Endothelial cell of umbilical vein (primary cell): ENCODE measurements at regions not wholly inside any gene's neighbourhood (a gene's known extent, or its start where the extent isn't known, plus 50 kb on each side); places are given as distances from the start of the nearest gene placed in this dataset.

ENCODE experiments used
- BruUV-seq: library from RNA; stranded (reverse); fragments of 400-500 nt; replicated peaks from 2 replicates; lab custom pipeline; 2021; lab: Mats Ljungman, UMichigan
- CTCF ChIA-PET: fragments of 300-600, 350-600 bp; sonication (Branson Sonifier 250); formaldehyde crosslinking; loops from one replicate; lab custom pipeline; 2021; ENCODE audit warnings: antibody characterized with exemption, inconsistent platforms; lab: Charles Lee
- POLR2A ChIA-PET: fragments of 300-600, 350-600 bp; sonication (Branson Sonifier 250); formaldehyde crosslinking; loops from one replicate; lab custom pipeline; 2021; ENCODE audit warnings: antibody characterized with exemption, inconsistent platforms; lab: Charles Lee
- DNase-seq: peaks from one replicate; pipeline ENCODE4 v3.0.0-alpha.2; 2011; ENCODE audit warnings: low read depth, low spot score
- FAIRE-seq: peaks from 2 replicates; lab custom pipeline; 2011; peaks lifted over from hg19 to GRCh38; lab: Jason Lieb, UNC
- H2AFZ ChIP-seq: 2 replicates; pipeline ENCODE4 v1.6.0; 2012; ENCODE audit warnings: low read depth, low read length, control low read depth, inconsistent platforms
- H3K27ac ChIP-seq: 2 replicates; pipeline ENCODE4 v1.5.1; 2011; ENCODE audit warnings: low read depth, mild to moderate bottlenecking, control low read depth, low read length, moderate library complexity; ENCODE audit not compliant: insufficient read depth
- H3K27me3 ChIP-seq, 2 experiments: 2 replicates each; pipeline versions ENCODE4 v1.6.0 to v1.6.1; 2011; ENCODE audit warnings: low read length in 2 of 2, mixed read lengths in 1 of 2; ENCODE audit not compliant: control insufficient read depth in 2 of 2, insufficient read depth in 2 of 2
- H3K36me3 ChIP-seq, 2 experiments: 2 replicates in 1 of 2; 3 replicates in 1 of 2; pipeline ENCODE4 v1.5.1; 2011; ENCODE audit warnings: low read length in 2 of 2, mild to moderate bottlenecking in 1 of 2, moderate library complexity in 1 of 2; ENCODE audit not compliant: control insufficient read depth in 2 of 2, insufficient read depth in 2 of 2; ENCODE audit errors: extremely low read depth in 1 of 2
- H3K4me1 ChIP-seq: 3 replicates; pipeline ENCODE4 v1.5.1; 2011; ENCODE audit warnings: mild to moderate bottlenecking, low read length; ENCODE audit not compliant: control insufficient read depth, insufficient read depth; ENCODE audit errors: extremely low read depth
- H3K4me2 ChIP-seq: 2 replicates; pipeline ENCODE4 v1.6.1; 2011; ENCODE audit warnings: low read length, control low read depth, mixed read lengths; ENCODE audit not compliant: insufficient read depth
- H3K4me3 ChIP-seq, 3 experiments: fragments of 200-600 bp in 1 of 3; sonication (generic), shearing (Covaris generic) in 1 of 3; replicated peaks in 1 of 3; 2 replicates each; pipeline ENCODE4 v1.5.1; 2011 to 2016; ENCODE audit warnings: control low read depth in 3 of 3, low read length in 3 of 3, mild to moderate bottlenecking in 2 of 3, inconsistent platforms in 1 of 3, low read depth in 1 of 3, moderate library complexity in 1 of 3; ENCODE audit not compliant: insufficient read depth in 1 of 3
- H3K79me2 ChIP-seq: 2 replicates; pipeline ENCODE4 v1.6.0; 2012; ENCODE audit warnings: low read length, inconsistent platforms; ENCODE audit not compliant: control insufficient read depth, insufficient read depth
- H3K9ac ChIP-seq: replicated peaks from 2 replicates; pipeline ENCODE3; 2011; ENCODE audit warnings: low read length, control low read depth; ENCODE audit not compliant: insufficient read depth; ENCODE audit errors: extremely low read depth
- H3K9me1 ChIP-seq: replicated peaks from 3 replicates; pipeline ENCODE4 v1.6.0; 2011; ENCODE audit warnings: mild to moderate bottlenecking, low read length; ENCODE audit not compliant: control insufficient read depth, insufficient read depth; ENCODE audit errors: extremely low read depth
- H3K9me3 ChIP-seq: replicated peaks from 2 replicates; pipeline ENCODE4 v1.5.1; 2012; ENCODE audit warnings: low read length, inconsistent platforms; ENCODE audit not compliant: control insufficient read depth, insufficient read depth
- H4K20me1 ChIP-seq: replicated peaks from 2 replicates; pipeline ENCODE3; 2011; ENCODE audit warnings: mild to moderate bottlenecking, low read length; ENCODE audit not compliant: control insufficient read depth, insufficient read depth; ENCODE audit errors: extremely low read depth
- EZH2 ChIP-seq: IDR thresholded peaks from 2 replicates; pipeline ENCODE4 v1.6.1; 2012; ENCODE audit warnings: borderline replicate concordance, low read depth, mild to moderate bottlenecking, moderate library complexity, low read length, inconsistent platforms; ENCODE audit not compliant: severe bottlenecking
- FOS ChIP-seq: IDR thresholded peaks from 2 replicates; pipeline ENCODE4 v1.6.1; 2011; ENCODE audit warnings: mild to moderate bottlenecking, low read length, moderate library complexity, borderline replicate concordance; ENCODE audit not compliant: insufficient read depth
- GATA2 ChIP-seq: IDR thresholded peaks from 2 replicates; pipeline ENCODE4 v1.7.0; 2011; ENCODE audit warnings: low read depth, mild to moderate bottlenecking, moderate library complexity, mixed read lengths, low read length; ENCODE audit not compliant: insufficient read length, insufficient read depth
- JUN ChIP-seq: IDR thresholded peaks from 2 replicates; pipeline ENCODE4 v1.6.1; 2011; ENCODE audit warnings: borderline replicate concordance, low read depth; ENCODE audit not compliant: insufficient read length, insufficient read depth
- MYC ChIP-seq: IDR thresholded peaks from one replicate; pipeline ENCODE4 v1.6.1; 2011; ENCODE audit warnings: mild to moderate bottlenecking, low read depth, low read length
- POLR2A ChIP-seq: IDR thresholded peaks from 2 replicates; pipeline ENCODE4 v1.6.1; 2012; ENCODE audit warnings: low read depth, mild to moderate bottlenecking, control low read depth, low read length
- POLR2AphosphoS5 ChIP-seq: IDR thresholded peaks from 2 replicates; pipeline ENCODE4 v1.6.1; 2012; ENCODE audit warnings: low read depth, mild to moderate bottlenecking, control low read depth, low read length, moderate library complexity; ENCODE audit not compliant: insufficient read depth
- dilution Hi-C: fragments of 300-500 bp; cut with MboI; formaldehyde crosslinking; loops from one replicate; pipeline ENCODE4 v1.15.0; 2019; ENCODE audit warnings: low sequenced_read_pairs; ENCODE audit not compliant: extremely low pct_ligation_motif_present
- intact Hi-C: fragments of 100-400 bp; cut with micrococcal nuclease; formaldehyde crosslinking; loops from one replicate; pipeline ENCODE4 v1.10.0; 2022
- TF ChIP-seq, protein P1 (sequence below): IDR thresholded peaks from 2 replicates; pipeline ENCODE4 v1.6.1; 2011; ENCODE audit not compliant: insufficient read depth, insufficient read length
- TF ChIP-seq, protein P2 (sequence below), 2 donors: IDR thresholded peaks; 1 replicate in 1 of 2; 2 replicates in 1 of 2; pipeline ENCODE4 v1.5.1; 2011; ENCODE audit warnings: low read length in 2 of 2, mild to moderate bottlenecking in 2 of 2, moderate library complexity in 2 of 2, control low read depth in 1 of 2, inconsistent platforms in 1 of 2, low read depth in 1 of 2; ENCODE audit not compliant: insufficient read depth in 1 of 2; ENCODE audit errors: extremely low read depth in 1 of 2

DNA sequence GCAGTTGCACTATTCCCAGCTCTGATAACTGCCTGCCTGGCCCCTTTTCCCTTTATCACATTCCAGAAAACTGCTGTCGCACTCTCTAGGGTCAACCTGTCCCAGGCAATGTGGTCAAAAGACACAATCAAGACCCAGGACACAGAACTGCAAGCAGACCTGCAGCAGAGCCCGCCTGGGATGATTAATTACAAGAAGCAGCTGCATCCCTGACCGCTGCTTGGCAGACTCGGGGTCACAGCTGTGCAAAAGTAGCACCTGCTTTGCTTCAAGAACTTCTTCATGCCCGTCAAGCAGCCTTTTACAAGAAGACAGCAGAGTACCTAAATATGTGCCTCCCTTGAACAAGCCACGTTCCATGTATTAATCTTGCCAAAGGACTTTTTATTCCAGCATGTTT is 120.0 kb upstream of the ST8SIA2 start:
- H3K4me3 ChIP-seq: no peak overlapping the region
- no peak for TF ChIP-seq FOS
- no peak for TF ChIP-seq MYC
- no peak for TF ChIP-seq EZH2
- dilution Hi-C loops: no loop called here
- DNase-seq (no peak), FAIRE-seq (no peak)
- H4K20me1 ChIP-seq: no peaks in the 10 kb centered on the region
- H3K9me1 ChIP-seq: no peaks in the 10 kb centered on the region
- no peak overlapping the region for H3K27ac ChIP-seq
- no peak overlapping the region for H3K4me2 ChIP-seq
- peaks cover 2% of the 10 kb centered on the region for H3K9me3 ChIP-seq
- CTCF ChIA-PET: no interaction called here
- H2AFZ ChIP-seq: no peak overlapping the region
- no peaks in the 10 kb centered on the region for H3K4me1 ChIP-seq
- no peak overlapping the region for H3K9ac ChIP-seq
- H3K36me3 ChIP-seq: no peaks in the 10 kb centered on the region
- POLR2A ChIA-PET: no interaction called here
- intact Hi-C loops: no loop called here
- no peaks in the 10 kb centered on the region for H3K27me3 ChIP-seq
- no TSS peak for BruUV-seq
- H3K79me2 ChIP-seq: no peaks in the 10 kb centered on the region

DNA sequence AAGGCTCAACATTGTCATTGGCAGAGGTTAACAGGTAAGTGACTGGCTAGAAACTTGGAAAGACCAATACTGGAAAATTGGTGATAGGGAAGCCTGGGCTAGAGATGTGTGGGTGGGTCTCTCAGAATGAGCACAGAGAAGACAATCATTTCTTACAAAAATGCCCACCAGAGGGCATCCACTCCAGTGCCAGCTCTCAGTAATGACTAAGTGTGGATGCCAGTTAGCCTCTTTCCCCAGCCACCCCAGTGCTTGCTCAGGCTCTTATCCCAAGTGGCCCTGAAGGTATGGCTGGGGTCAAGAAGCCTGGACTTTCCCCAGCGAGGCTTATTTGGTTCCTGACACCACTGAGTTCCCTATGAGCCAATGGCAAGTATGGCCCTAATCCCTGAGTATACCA is 115.9 kb upstream of the ST8SIA2 start:
- intact Hi-C loops: no loop called here
- dilution Hi-C loops: no loop called here
- Histone ChIP-seq H3K4me3 (no peak overlapping the region), H3K4me1 (no peaks in the 10 kb centered on the region), H4K20me1 (no peaks in the 10 kb centered on the region), H3K4me2 (no peak overlapping the region), H3K9me3 (no peaks in the 10 kb centered on the region), H3K9me1 (no peaks in the 10 kb centered on the region), H3K79me2 (no peaks in the 10 kb centered on the region), H2AFZ (no peak overlapping the region), H3K27ac (no peak overlapping the region), H3K36me3 (no peaks in the 10 kb centered on the region), H3K9ac (no peak overlapping the region), H3K27me3 (no peaks in the 10 kb centered on the region)
- FAIRE-seq: no peak
- CTCF ChIA-PET: interaction anchor here (1.6 kb wide), 1 partner anchor 437 kb away, joined by 5 read pairs; no protein-coding TSS in a partner anchor
- POLR2A ChIA-PET: no interaction called here
- no peak for DNase-seq
- BruUV-seq: no TSS peak
- TF ChIP-seq, protein P1, sequence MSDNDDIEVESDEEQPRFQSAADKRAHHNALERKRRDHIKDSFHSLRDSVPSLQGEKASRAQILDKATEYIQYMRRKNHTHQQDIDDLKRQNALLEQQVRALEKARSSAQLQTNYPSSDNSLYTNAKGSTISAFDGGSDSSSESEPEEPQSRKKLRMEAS: no peak
- TF ChIP-seq MYC (no peak), POLR2AphosphoS5 (no peak), JUN (no peak), FOS (no peak), GATA2 (no peak), EZH2 (no peak), POLR2A (no peak)
- TF ChIP-seq, protein P2, sequence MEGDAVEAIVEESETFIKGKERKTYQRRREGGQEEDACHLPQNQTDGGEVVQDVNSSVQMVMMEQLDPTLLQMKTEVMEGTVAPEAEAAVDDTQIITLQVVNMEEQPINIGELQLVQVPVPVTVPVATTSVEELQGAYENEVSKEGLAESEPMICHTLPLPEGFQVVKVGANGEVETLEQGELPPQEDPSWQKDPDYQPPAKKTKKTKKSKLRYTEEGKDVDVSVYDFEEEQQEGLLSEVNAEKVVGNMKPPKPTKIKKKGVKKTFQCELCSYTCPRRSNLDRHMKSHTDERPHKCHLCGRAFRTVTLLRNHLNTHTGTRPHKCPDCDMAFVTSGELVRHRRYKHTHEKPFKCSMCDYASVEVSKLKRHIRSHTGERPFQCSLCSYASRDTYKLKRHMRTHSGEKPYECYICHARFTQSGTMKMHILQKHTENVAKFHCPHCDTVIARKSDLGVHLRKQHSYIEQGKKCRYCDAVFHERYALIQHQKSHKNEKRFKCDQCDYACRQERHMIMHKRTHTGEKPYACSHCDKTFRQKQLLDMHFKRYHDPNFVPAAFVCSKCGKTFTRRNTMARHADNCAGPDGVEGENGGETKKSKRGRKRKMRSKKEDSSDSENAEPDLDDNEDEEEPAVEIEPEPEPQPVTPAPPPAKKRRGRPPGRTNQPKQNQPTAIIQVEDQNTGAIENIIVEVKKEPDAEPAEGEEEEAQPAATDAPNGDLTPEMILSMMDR (IDR thresholded peaks at IDR 0.05; ENCODE audit: extremely low read depth in 1 of 2, insufficient read depth in 1 of 2, low read depth in 1 of 2, low read length in 2 of 2): no peak
